ENCODE measurements at regions not wholly inside any gene's neighbourhood (a gene's known extent, or its start where the extent isn't known, plus 50 kb on each side); places are given as distances from the start of the nearest gene placed in this dataset.

- no peaks in the 10 kb centered on the region for H3K4me1 Mint-ChIP-seq (ENCODE audit: unreplicated experiment)
- no peak for TF ChIP-seq CTCF (conservative IDR thresholded peaks at IDR 0.05)
These were observed 59.7 kb upstream of the ZNF469 start for GRCh38 chr16:88323041-88323440.

DNA sequence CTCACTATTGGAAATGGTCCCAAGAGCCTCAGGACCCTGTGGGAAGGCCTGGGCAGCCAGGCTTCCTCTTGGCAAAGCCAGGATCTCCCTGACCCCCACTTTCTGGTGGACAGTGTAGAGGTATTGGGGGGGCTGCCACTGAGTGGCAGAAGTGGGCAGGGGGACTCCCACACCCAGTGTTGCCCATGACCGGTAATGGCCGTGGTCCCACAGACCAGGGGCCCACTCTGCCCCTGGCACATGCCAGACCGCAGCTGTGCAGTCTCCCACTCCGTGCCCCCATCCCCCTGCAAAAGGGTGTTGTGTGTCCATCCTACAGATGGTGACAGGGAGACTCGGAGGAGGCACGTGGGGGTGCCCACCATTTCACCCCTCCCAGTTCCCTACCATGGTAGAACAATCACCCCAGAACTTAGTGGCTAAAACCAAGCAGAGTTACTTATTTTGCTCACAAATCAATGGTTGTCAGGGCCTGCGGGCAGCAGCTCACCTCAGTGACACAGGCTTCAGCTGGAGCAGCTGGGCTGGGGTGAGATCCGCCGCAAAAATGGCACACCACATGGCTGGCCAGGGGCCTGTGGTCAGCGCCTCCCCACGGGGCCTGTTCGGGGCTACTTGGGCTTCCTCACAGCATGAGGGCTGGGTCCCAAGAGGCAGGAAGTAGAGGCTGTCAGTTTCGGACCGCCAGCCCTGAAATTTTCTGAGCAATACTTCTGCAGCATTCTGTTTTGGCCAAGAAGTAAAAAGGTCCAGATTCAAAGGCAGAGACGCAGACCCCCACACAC is 59.0 kb upstream of the ZNF469 start:
- no peaks in the 10 kb centered on the region for H3K9me3 Mint-ChIP-seq
- no peaks in the 10 kb centered on the region for H3K36me3 Mint-ChIP-seq
- H3K4me1 Mint-ChIP-seq (ENCODE audit: unreplicated experiment): no peaks in the 10 kb centered on the region
- H3K4me3 Mint-ChIP-seq: no peak overlapping the region
- no peaks in the 10 kb centered on the region for H3K27me3 Mint-ChIP-seq
- no peak for TF ChIP-seq CTCF (conservative IDR thresholded peaks at IDR 0.05)
- DNase-seq (ENCODE audit: extremely low spot score, unreplicated experiment): no peak
- H3K27ac Mint-ChIP-seq: no peak overlapping the region

More at GRCh38 chr16:88323041-88323440, 59.7 kb upstream of the ZNF469 start:
- H3K27me3 Mint-ChIP-seq: no peaks in the 10 kb centered on the region
- no peak for DNase-seq (ENCODE audit: extremely low spot score, unreplicated experiment)
- no peak overlapping the region for H3K4me3 Mint-ChIP-seq
- no peaks in the 10 kb centered on the region for H3K9me3 Mint-ChIP-seq
- no peaks in the 10 kb centered on the region for H3K36me3 Mint-ChIP-seq
- H3K27ac Mint-ChIP-seq: no peak overlapping the region

DNA sequence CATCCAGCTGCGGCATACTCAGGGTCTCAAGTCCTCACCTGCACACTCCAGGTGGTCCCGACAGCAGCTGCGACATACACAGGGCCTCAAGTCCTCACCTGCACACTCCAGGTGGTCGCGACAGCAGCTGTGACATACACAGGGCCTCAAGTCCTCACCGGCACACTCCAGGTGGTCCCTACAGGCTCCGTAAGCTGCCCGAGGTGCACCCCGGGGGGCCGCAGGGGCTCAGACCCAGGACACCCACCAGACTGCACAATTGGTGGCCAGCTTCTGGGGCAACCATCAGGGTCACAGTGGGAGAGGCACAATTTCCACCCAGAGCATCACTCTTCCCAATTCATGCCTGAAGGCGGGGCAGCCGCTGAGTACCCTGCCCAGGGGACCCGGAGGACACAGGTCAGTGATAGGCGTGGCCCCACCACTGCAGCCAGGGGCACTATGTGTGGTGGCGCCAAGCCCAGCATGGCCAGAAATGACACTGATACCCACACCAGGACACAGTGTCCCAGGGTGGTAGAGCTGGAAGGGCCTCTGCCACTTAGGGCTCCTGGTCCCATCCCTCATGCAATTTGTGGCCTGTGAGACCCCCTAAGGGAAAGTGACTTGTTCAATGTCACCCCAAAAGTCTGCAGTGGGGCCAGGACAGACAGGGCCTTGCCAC is 57.5 kb upstream of the ZNF469 start:
- no peak for TF ChIP-seq CTCF (conservative IDR thresholded peaks at IDR 0.05)
- Mint-ChIP-seq H3K9me3 (no peaks in the 10 kb centered on the region), H3K4me1 (ENCODE audit: unreplicated experiment) (no peaks in the 10 kb centered on the region), H3K27me3 (no peaks in the 10 kb centered on the region), H3K27ac (no peak overlapping the region), H3K4me3 (no peak overlapping the region), H3K36me3 (no peaks in the 10 kb centered on the region)
- DNase-seq (ENCODE audit: extremely low spot score, unreplicated experiment): no peak

GRCh38 chr16:88325976-88326375 is 56.8 kb upstream of the ZNF469 start:
- no peaks in the 10 kb centered on the region for H3K27me3 Mint-ChIP-seq
- no peak overlapping the region for H3K4me3 Mint-ChIP-seq
- H3K9me3 Mint-ChIP-seq: no peaks in the 10 kb centered on the region
- H3K27ac Mint-ChIP-seq: no peak overlapping the region
- no peak for DNase-seq (ENCODE audit: extremely low spot score, unreplicated experiment)
- no peak for TF ChIP-seq CTCF (conservative IDR thresholded peaks at IDR 0.05)
- H3K36me3 Mint-ChIP-seq: no peaks in the 10 kb centered on the region
- H3K4me1 Mint-ChIP-seq (ENCODE audit: unreplicated experiment): no peaks in the 10 kb centered on the region

DNA sequence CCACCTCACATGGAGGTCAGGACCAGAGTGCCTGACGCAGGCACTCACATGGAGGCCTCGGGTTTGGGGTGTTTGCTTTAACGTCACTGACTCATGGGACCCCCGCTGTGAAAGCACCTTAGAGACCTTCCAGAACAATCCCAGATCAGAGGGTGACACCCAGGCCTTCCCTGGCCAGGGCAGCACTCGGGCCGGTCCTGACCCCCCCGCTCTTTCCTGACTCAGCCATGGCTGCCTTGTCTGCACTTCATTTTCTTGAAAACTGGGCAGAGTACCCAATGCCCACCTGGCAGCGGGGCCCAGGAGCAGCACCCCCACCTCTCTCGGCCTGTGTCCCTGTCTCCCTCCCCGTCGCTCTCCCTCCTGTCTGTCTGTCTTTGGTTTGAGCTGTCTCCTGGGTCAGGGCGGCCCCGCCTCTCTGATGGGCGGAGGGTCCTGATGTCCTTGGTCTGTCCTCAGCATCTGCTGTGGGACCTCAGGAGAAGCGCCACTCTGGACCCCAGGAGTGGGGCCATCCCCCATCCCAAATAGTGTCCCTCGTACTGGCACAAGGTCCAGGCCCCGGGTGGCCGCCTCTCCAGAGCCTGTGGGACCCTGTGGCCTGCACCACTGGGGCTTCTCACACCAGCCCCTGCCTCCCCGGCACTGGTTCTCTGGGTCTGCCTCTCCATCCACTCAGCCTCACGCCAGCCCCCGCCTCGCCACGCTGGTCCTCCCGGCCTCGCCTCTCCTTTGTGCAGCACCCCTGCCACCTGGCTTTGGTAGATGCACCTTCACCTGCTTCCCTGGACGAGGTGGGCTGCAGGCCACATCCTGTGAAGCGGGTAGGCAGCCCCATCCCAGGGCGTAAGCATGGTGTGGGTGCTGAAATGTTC is 55.9 kb upstream of the ZNF469 start:
- Mint-ChIP-seq H3K27me3 (no peaks in the 10 kb centered on the region), H3K4me1 (ENCODE audit: unreplicated experiment) (no peaks in the 10 kb centered on the region), H3K36me3 (no peaks in the 10 kb centered on the region), H3K27ac (no peak overlapping the region), H3K4me3 (no peak overlapping the region), H3K9me3 (no peaks in the 10 kb centered on the region)
- DNase-seq (ENCODE audit: extremely low spot score, unreplicated experiment): no peak
- TF ChIP-seq CTCF (conservative IDR thresholded peaks at IDR 0.05): no peak

Measured in type B pancreatic cell (in vitro differentiated cells).